Suprapubic skin (tissue), 4 donors: ENCODE measurements at regions not wholly inside any gene's neighbourhood (a gene's known extent, or its start where the extent isn't known, plus 50 kb on each side); places are given as distances from the start of the nearest gene placed in this dataset.

ENCODE experiments used
- DNase-seq, 2 donors: peaks; one replicate each; pipeline ENCODE4 v3.0.0-alpha.2; 2019; ENCODE audit warnings: low spot score in 2 of 2
- H3K27ac ChIP-seq: fragments of 200-600 bp; sonication (generic); one replicate; pipeline ENCODE4 v1.5.1; 2019
- H3K27me3 ChIP-seq: fragments of 200-600 bp; sonication (generic); one replicate; pipeline ENCODE4 v1.5.1; 2019
- H3K36me3 ChIP-seq: fragments of 200-600 bp; sonication (generic); one replicate; pipeline ENCODE4 v1.5.1; 2019
- H3K4me1 ChIP-seq: fragments of 200-600 bp; sonication (generic); one replicate; pipeline ENCODE4 v1.5.1; 2019
- H3K4me3 ChIP-seq: fragments of 200-600 bp; sonication (generic); one replicate; pipeline ENCODE4 v1.5.1; 2019; ENCODE audit warnings: mild to moderate bottlenecking
- H3K9me3 ChIP-seq: fragments of 200-600 bp; sonication (generic); one replicate; pipeline ENCODE4 v1.5.1; 2019
- CTCF ChIP-seq, 2 donors: fragments of 200-600 bp in 1 of 2; fragments of 450-650 bp in 1 of 2; sonication (generic) in 1 of 2; IDR thresholded peaks; one replicate each; pipeline ENCODE4 v1.5.1; 2016 to 2019; ENCODE audit warnings: antibody characterized with exemption in 2 of 2, mild to moderate bottlenecking in 1 of 2, moderate library complexity in 1 of 2
- EP300 ChIP-seq: sonication (generic); formaldehyde crosslinking; IDR thresholded peaks from one replicate; pipeline ENCODE4 v1.6.1; 2017; ENCODE audit warnings: antibody characterized with exemption
- POLR2A ChIP-seq, 2 donors: fragments of 450-650 bp; IDR thresholded peaks; one replicate each; pipeline ENCODE4 v1.6.1; 2017; ENCODE audit warnings: antibody characterized with exemption in 2 of 2, mild to moderate bottlenecking in 2 of 2, moderate library complexity in 2 of 2
- POLR2AphosphoS5 ChIP-seq, 3 donors: sonication (generic); formaldehyde crosslinking; IDR thresholded peaks; one replicate each; pipeline ENCODE4 v1.6.1; 2017; ENCODE audit warnings: antibody characterized with exemption in 3 of 3
- WGBS: methylation state at CpG from one replicate; pipeline ENCODE4 v1.1.5; 2018; 5-methylcytosine and 5-hydroxymethylcytosine counted together

- WGBS = 82% methylated on average over 6 of the region's 6 CpGs
- Histone ChIP-seq H3K27me3 (no peaks in the 10 kb centered on the region), H3K27ac (no peak overlapping the region), H3K4me3 (no peak overlapping the region), H3K4me1 (peaks cover 24% of the 10 kb centered on the region), H3K9me3 (no peaks in the 10 kb centered on the region), H3K36me3 (no peaks in the 10 kb centered on the region)
- TF ChIP-seq EP300 = no peak
- TF ChIP-seq POLR2A (IDR thresholded peaks at IDR 0.05) = no peak
- TF ChIP-seq CTCF (IDR thresholded peaks at IDR 0.05) = no peak
- TF ChIP-seq POLR2AphosphoS5 (IDR thresholded peaks at IDR 0.05) = no peak
- DNase-seq = no peak
These were observed 137.8 kb downstream of the CEBPB start for GRCh38 chr20:50328222-50328979.

- TF ChIP-seq POLR2A (IDR thresholded peaks at IDR 0.05) (no peak), POLR2AphosphoS5 (IDR thresholded peaks at IDR 0.05) (no peak), EP300 (no peak), CTCF (IDR thresholded peaks at IDR 0.05) (no peak)
- H3K4me1 ChIP-seq = peaks cover 32% of the 10 kb centered on the region
- no peak overlapping the region for H3K4me3 ChIP-seq
- H3K27ac ChIP-seq = no peak overlapping the region
- DNase-seq = no peak
- no peaks in the 10 kb centered on the region for H3K9me3 ChIP-seq
- 88% methylated on average over 4 of the region's 4 CpGs for WGBS
- no peaks in the 10 kb centered on the region for H3K27me3 ChIP-seq
- no peaks in the 10 kb centered on the region for H3K36me3 ChIP-seq
These were observed 138.6 kb downstream of the CEBPB start for GRCh38 chr20:50328996-50329898.

- no peak for DNase-seq
- TF ChIP-seq POLR2A (IDR thresholded peaks at IDR 0.05) (no peak), CTCF (IDR thresholded peaks at IDR 0.05) (no peak), EP300 (no peak), POLR2AphosphoS5 (IDR thresholded peaks at IDR 0.05) (no peak)
- H3K36me3 ChIP-seq = no peaks in the 10 kb centered on the region
- H3K27ac ChIP-seq = no peak overlapping the region
- peaks cover 40% of the 10 kb centered on the region for H3K4me1 ChIP-seq
- no peaks in the 10 kb centered on the region for H3K27me3 ChIP-seq
- no peaks in the 10 kb centered on the region for H3K9me3 ChIP-seq
- WGBS = 84% methylated on average over 3 of the region's 3 CpGs
- H3K4me3 ChIP-seq = no peak overlapping the region
These were observed 139.4 kb downstream of the CEBPB start for GRCh38 chr20:50329981-50330503.

- peaks cover 45% of the 10 kb centered on the region for H3K4me1 ChIP-seq
- DNase-seq = no peak
- H3K36me3 ChIP-seq = no peaks in the 10 kb centered on the region
- no peak overlapping the region for H3K4me3 ChIP-seq
- H3K27ac ChIP-seq = peak overlapping the region; percentile 40
- TF ChIP-seq EP300 (no peak), POLR2A (IDR thresholded peaks at IDR 0.05) (no peak), CTCF (IDR thresholded peaks at IDR 0.05) (no peak), POLR2AphosphoS5 (IDR thresholded peaks at IDR 0.05) (no peak)
- no peaks in the 10 kb centered on the region for H3K27me3 ChIP-seq
- H3K9me3 ChIP-seq = no peaks in the 10 kb centered on the region
- WGBS = 52% methylated on average over 13 of the region's 17 CpGs
These were observed 140.1 kb downstream of the CEBPB start for GRCh38 chr20:50330504-50331313.
